Prostate gland (tissue), 2 donors: ENCODE measurements at regions not wholly inside any gene's neighbourhood (a gene's known extent, or its start where the extent isn't known, plus 50 kb on each side); places are given as distances from the start of the nearest gene placed in this dataset.

Experiments used
- DNase-seq: peaks from one replicate; pipeline ENCODE4 v3.0.0-alpha.2; 2019; ENCODE audit warnings: low spot score
- H3K27ac ChIP-seq, 2 donors: fragments of 200-600 bp; sonication (generic); 2 replicates each; pipeline ENCODE4 v1.5.1; 2017 to 2019
- H3K27me3 ChIP-seq: fragments of 200-600 bp; sonication (generic); replicated peaks from 2 replicates; pipeline ENCODE4 v1.5.1; 2019; ENCODE audit not compliant: insufficient read depth
- H3K36me3 ChIP-seq, 2 donors: fragments of 200-600 bp; sonication (generic); 1 replicate in 1 of 2; 2 replicates in 1 of 2; pipeline versions ENCODE4 v1.5.1 to v1.8.1; 2017 to 2019
- H3K4me1 ChIP-seq: fragments of 200-600 bp; sonication (generic); replicated peaks from 2 replicates; pipeline ENCODE4 v1.5.1; 2019
- H3K4me3 ChIP-seq, 2 donors: fragments of 200-600 bp; sonication (generic); 2 replicates each; pipeline ENCODE4 v1.5.1; 2017 to 2019
- H3K9me3 ChIP-seq: fragments of 200-600 bp; sonication (generic); 2 replicates; pipeline ENCODE4 v1.5.1; 2017
- POLR2A ChIP-seq: fragments of 450-650 bp; IDR thresholded peaks from one replicate; pipeline ENCODE4 v1.6.1; 2016; ENCODE audit warnings: antibody characterized with exemption, mild to moderate bottlenecking
- POLR2AphosphoS5 ChIP-seq: sonication (generic); formaldehyde crosslinking; IDR thresholded peaks from one replicate; pipeline ENCODE4 v1.6.1; 2017; ENCODE audit warnings: antibody characterized with exemption
- WGBS: methylation state at CpG from one replicate; pipeline ENCODE4 v1.1.5; 2018; 5-methylcytosine and 5-hydroxymethylcytosine counted together
- intact Hi-C: fragments of 100-400 bp; cut with DNase I; formaldehyde crosslinking; loops from one replicate; pipeline ENCODE4 v1.14.2; 2022
- TF ChIP-seq, protein P1 (sequence below), 4 experiments: fragments of 200-600 bp in 2 of 4; fragments of 450-650 bp in 2 of 4; sonication (generic) in 2 of 4; IDR thresholded peaks; 1 replicate in 3 of 4; 2 replicates in 1 of 4; pipeline ENCODE4 v1.5.1; 2016 to 2019; ENCODE audit warnings: antibody characterized with exemption in 4 of 4, mild to moderate bottlenecking in 2 of 4, moderate library complexity in 2 of 4

DNA sequence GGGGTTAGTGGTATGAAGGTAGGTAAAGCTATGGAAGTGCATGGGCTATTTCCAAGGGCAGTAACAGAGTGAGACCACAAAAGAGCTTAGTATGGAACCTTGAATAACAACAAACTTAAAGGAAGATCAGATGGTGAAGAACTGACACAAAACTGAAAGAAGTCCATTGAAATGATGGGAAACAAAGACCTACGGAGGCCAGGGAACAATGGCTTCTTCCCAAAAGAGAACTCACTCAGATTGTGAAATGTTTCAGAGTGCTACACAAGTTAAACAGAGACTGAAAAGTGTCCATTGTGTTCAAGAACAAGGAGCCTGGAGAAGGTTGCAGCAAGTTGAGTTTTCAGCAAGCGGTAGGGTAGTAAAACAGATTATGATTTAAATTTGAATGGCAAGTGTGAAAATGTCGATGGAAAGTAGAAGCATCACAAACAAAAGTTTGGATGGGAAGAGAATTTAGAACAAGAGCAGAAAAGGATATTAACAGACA lies 700.0 kb upstream of the NXPH2 start:
- no peak for DNase-seq
- H3K27me3 ChIP-seq, result no peaks in the 10 kb centered on the region
- H3K9me3 ChIP-seq, result no peaks in the 10 kb centered on the region
- H3K36me3 ChIP-seq, result no peaks in the 10 kb centered on the region
- no peak overlapping the region for H3K27ac ChIP-seq
- WGBS, result 78% methylated on average over 3 of the region's 3 CpGs
- TF ChIP-seq, protein P1, sequence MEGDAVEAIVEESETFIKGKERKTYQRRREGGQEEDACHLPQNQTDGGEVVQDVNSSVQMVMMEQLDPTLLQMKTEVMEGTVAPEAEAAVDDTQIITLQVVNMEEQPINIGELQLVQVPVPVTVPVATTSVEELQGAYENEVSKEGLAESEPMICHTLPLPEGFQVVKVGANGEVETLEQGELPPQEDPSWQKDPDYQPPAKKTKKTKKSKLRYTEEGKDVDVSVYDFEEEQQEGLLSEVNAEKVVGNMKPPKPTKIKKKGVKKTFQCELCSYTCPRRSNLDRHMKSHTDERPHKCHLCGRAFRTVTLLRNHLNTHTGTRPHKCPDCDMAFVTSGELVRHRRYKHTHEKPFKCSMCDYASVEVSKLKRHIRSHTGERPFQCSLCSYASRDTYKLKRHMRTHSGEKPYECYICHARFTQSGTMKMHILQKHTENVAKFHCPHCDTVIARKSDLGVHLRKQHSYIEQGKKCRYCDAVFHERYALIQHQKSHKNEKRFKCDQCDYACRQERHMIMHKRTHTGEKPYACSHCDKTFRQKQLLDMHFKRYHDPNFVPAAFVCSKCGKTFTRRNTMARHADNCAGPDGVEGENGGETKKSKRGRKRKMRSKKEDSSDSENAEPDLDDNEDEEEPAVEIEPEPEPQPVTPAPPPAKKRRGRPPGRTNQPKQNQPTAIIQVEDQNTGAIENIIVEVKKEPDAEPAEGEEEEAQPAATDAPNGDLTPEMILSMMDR (IDR thresholded peaks at IDR 0.05), result no peak
- no peak for TF ChIP-seq POLR2A
- no peak for TF ChIP-seq POLR2AphosphoS5
- intact Hi-C loops, result no loop called here
- no peaks in the 10 kb centered on the region for H3K4me1 ChIP-seq
- H3K4me3 ChIP-seq, result no peak overlapping the region

DNA sequence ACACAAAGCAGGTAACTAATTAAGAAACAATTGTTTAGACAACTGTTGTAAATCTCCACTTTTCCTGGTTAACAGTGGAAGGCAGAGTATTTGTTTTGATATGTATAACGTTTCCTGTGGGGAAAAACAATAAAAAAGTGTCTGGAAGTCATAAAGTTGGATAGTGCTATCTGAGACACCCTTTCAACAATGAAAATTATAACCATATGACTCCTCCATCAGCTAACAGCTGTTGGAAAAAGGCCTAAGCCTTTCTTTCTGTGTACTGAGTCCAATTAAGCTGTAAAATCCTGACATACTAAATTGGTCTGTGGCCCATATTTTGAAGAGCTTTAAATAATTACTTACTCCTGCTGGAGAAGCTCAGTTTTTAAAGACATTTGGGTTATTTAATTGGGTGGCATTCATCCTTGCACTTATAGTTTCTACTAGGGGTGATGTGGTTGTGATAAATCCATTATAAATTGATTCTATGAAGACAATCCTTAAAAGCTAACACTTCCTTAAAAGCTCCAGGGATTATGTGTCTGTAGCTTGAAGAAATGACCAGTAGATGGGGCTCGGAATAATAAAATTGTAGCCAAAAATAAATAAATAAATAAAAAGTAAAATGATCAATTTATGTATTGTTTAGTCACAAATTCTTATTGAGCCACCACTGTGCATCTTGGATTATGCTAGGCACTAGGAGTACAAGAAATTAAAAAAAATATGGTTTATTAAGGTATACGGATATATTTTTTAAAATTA lies 698.1 kb upstream of the NXPH2 start:
- no peak for TF ChIP-seq POLR2A
- TF ChIP-seq, protein P1 (IDR thresholded peaks at IDR 0.05), result no peak
- TF ChIP-seq POLR2AphosphoS5, result no peak
- Histone ChIP-seq H3K27me3 (no peaks in the 10 kb centered on the region), H3K36me3 (no peaks in the 10 kb centered on the region), H3K27ac (no peak overlapping the region), H3K9me3 (no peaks in the 10 kb centered on the region), H3K4me1 (no peaks in the 10 kb centered on the region), H3K4me3 (no peak overlapping the region)
- no peak for DNase-seq
- intact Hi-C loops, result no loop called here
- WGBS, result 59% methylated on average over 3 of the region's 3 CpGs

DNA sequence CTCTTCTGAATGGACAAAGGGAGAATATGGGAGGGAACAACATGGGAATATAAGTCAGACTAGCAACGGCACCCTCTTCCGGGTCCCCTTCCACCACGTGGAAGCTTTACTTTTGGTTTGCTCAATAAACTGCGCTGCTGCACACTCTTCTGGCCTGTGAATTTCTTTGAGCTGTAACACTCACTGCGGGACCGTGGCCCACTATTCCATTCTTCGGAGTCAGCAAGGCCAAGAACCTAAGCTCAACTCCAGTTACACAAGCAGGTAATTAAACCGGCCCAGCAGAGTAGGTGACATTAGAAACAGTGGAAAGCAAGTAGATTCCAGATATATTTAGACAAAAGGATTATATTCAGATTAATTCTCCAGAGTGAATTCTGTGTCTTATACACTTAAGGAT lies 697.4 kb upstream of the NXPH2 start:
- 79% methylated on average over 8 of the region's 8 CpGs for WGBS
- Histone ChIP-seq H3K27me3 (no peaks in the 10 kb centered on the region), H3K9me3 (no peaks in the 10 kb centered on the region), H3K4me3 (no peak overlapping the region), H3K4me1 (no peaks in the 10 kb centered on the region), H3K27ac (no peak overlapping the region), H3K36me3 (no peaks in the 10 kb centered on the region)
- intact Hi-C loops, result no loop called here
- DNase-seq, result no peak
- TF ChIP-seq POLR2A (no peak), POLR2AphosphoS5 (no peak)

DNA sequence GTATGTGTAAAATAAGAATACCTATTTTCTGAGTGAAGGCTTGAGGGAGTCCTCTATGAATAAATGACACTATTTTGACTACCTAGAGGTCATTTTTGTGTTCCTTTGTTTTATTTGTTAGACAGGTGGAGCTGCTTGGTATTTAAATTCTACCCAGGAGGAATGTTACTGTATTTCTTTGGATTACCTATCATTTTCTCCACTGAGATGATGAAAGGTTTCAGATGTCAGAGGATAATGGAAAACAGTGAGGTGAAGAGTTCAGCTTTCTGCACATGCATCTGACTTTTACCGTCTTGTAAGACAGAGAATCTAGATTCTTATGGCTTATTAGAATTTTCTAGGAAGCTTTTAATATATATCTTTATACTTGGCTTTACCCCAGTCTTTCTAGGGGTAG lies 689.8 kb upstream of the NXPH2 start:
- Histone ChIP-seq H3K27ac (no peak overlapping the region), H3K9me3 (no peaks in the 10 kb centered on the region), H3K27me3 (no peaks in the 10 kb centered on the region), H3K4me3 (no peak overlapping the region), H3K36me3 (no peaks in the 10 kb centered on the region), H3K4me1 (no peaks in the 10 kb centered on the region)
- no peak for DNase-seq
- TF ChIP-seq, protein P1 (IDR thresholded peaks at IDR 0.05), result no peak
- TF ChIP-seq POLR2AphosphoS5 (no peak), POLR2A (no peak)
- intact Hi-C loops, result no loop called here
- 29% methylated on average over 1 of the region's 1 CpG for WGBS

DNA sequence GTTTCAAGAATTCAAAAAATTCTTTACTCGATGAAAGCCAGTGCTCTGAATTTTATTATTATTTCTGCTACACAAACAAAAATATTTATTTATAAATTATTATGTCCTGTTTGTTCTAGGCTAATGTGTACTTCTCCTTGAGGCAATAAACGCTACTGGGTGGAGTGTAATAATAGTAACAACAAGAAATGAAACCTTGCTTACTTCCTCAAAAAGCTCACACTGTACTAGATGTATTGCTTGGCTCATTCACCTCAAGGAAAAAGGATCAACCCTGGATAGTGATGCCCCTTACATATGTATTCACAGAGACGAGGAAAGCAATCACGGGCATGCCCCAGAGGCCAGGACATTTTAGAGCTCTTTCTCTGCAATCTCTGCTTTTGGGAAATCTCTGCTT lies 685.6 kb upstream of the NXPH2 start:
- no peaks in the 10 kb centered on the region for H3K9me3 ChIP-seq
- no peak for DNase-seq
- intact Hi-C loops, result no loop called here
- 64% methylated on average over 4 of the region's 4 CpGs for WGBS
- TF ChIP-seq POLR2A (no peak), POLR2AphosphoS5 (no peak)
- TF ChIP-seq, protein P1 (IDR thresholded peaks at IDR 0.05), result no peak
- H3K4me1 ChIP-seq, result no peaks in the 10 kb centered on the region
- no peaks in the 10 kb centered on the region for H3K36me3 ChIP-seq
- no peak overlapping the region for H3K27ac ChIP-seq
- H3K27me3 ChIP-seq, result no peaks in the 10 kb centered on the region
- no peak overlapping the region for H3K4me3 ChIP-seq
